ENCODE measurements at regions not wholly inside any gene's neighbourhood (a gene's known extent, or its start where the extent isn't known, plus 50 kb on each side); places are given as distances from the start of the nearest gene placed in this dataset.

DNA sequence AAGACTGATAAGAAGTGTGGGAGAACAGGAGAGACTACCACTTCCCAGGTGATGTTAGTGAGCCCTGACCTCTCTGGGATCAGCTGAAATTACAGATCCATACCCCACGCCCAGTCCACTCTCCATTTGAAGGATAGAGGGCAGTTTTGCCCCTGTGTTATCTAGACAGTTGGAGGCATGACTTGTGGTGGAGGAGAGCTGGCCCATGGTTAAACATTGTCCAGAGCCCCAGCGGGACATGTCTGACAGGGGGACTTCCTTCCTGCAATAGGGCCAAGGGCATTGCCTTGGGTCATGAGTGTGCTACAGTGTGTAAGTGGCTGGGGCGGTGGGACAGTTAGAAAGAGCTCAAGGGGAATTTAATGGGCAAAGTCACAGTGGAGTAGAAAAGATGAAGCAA, 181.1 kb downstream of the MID1IP1 start:
- no peak overlapping the region for H3K4me3 ChIP-seq (ENCODE audit: low read length)
- H3K79me2 ChIP-seq (ENCODE audit: control insufficient read depth, low read length): no peaks in the 10 kb centered on the region
- no peaks in the 10 kb centered on the region for H3K27me3 ChIP-seq (ENCODE audit: control insufficient read depth, low read length)
- no peaks in the 10 kb centered on the region for H3K9me2 ChIP-seq (replicated peaks; ENCODE audit: control insufficient read depth, low read length)
- H3K4me1 ChIP-seq (ENCODE audit: control insufficient read depth, low read length): peaks cover 6% of the 10 kb centered on the region; the same call in 1 of the 2 replicates
- H3K36me3 ChIP-seq (ENCODE audit: control insufficient read depth, low read length): no peaks in the 10 kb centered on the region
- TF ChIP-seq EZH2phosphoT487 (IDR thresholded peaks at IDR 0.05; ENCODE audit: borderline replicate concordance, low read length): no peak
- TF ChIP-seq, protein P1, sequence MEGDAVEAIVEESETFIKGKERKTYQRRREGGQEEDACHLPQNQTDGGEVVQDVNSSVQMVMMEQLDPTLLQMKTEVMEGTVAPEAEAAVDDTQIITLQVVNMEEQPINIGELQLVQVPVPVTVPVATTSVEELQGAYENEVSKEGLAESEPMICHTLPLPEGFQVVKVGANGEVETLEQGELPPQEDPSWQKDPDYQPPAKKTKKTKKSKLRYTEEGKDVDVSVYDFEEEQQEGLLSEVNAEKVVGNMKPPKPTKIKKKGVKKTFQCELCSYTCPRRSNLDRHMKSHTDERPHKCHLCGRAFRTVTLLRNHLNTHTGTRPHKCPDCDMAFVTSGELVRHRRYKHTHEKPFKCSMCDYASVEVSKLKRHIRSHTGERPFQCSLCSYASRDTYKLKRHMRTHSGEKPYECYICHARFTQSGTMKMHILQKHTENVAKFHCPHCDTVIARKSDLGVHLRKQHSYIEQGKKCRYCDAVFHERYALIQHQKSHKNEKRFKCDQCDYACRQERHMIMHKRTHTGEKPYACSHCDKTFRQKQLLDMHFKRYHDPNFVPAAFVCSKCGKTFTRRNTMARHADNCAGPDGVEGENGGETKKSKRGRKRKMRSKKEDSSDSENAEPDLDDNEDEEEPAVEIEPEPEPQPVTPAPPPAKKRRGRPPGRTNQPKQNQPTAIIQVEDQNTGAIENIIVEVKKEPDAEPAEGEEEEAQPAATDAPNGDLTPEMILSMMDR (IDR thresholded peaks at IDR 0.05; ENCODE audit: low read depth, low read length, poor library complexity, severe bottlenecking): no peak
- H3K9me3 ChIP-seq (ENCODE audit: control insufficient read depth, insufficient read depth, low read length): no peaks in the 10 kb centered on the region
- H4K20me1 ChIP-seq (ENCODE audit: control insufficient read depth, insufficient read depth, low read depth, low read length): no peaks in the 10 kb centered on the region
- H3K4me2 ChIP-seq (ENCODE audit: low read length): no peak overlapping the region
- no peaks in the 10 kb centered on the region for H3F3A ChIP-seq (ENCODE audit: control insufficient read depth, insufficient read depth)
- no peak overlapping the region for H3K27ac ChIP-seq (ENCODE audit: low read depth, low read length)

DNA sequence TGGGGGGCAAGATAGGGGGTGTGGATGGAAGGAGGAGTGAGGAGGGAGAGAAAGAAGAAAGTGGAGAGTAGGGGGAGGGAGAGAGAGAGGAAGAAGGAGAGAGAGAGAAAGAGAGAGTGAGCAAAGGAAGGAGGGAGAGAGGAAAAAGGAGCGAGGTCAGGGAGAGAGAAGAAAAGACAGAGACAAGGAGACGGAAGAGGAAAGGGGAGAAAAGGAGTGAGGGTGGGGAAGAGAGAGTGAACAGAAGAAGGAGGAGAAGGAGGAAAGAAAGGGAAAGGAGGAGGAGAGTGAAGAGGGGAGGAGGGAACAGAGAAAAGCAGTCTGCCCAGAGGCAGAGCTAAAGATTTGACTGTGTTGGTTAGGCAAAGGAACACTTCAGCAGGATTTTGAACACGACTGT, 181.6 kb downstream of the MID1IP1 start:
- no peak overlapping the region for H3K4me3 ChIP-seq (ENCODE audit: low read length)
- no peaks in the 10 kb centered on the region for H3K9me2 ChIP-seq (replicated peaks; ENCODE audit: control insufficient read depth, low read length)
- H3K79me2 ChIP-seq (ENCODE audit: control insufficient read depth, low read length): no peaks in the 10 kb centered on the region
- no peaks in the 10 kb centered on the region for H3K9me3 ChIP-seq (ENCODE audit: control insufficient read depth, insufficient read depth, low read length)
- H3K27ac ChIP-seq (ENCODE audit: low read depth, low read length): no peak overlapping the region
- no peaks in the 10 kb centered on the region for H3K27me3 ChIP-seq (ENCODE audit: control insufficient read depth, low read length)
- H3F3A ChIP-seq (ENCODE audit: control insufficient read depth, insufficient read depth): no peaks in the 10 kb centered on the region
- TF ChIP-seq EZH2phosphoT487 (IDR thresholded peaks at IDR 0.05; ENCODE audit: borderline replicate concordance, low read length): no peak
- TF ChIP-seq, protein P1 (IDR thresholded peaks at IDR 0.05; ENCODE audit: low read depth, low read length, poor library complexity, severe bottlenecking): no peak
- H3K36me3 ChIP-seq (ENCODE audit: control insufficient read depth, low read length): no peaks in the 10 kb centered on the region
- H3K4me1 ChIP-seq (ENCODE audit: control insufficient read depth, low read length): peaks cover 6% of the 10 kb centered on the region; the same call in 1 of the 2 replicates
- no peak overlapping the region for H3K4me2 ChIP-seq (ENCODE audit: low read length)
- no peaks in the 10 kb centered on the region for H4K20me1 ChIP-seq (ENCODE audit: control insufficient read depth, insufficient read depth, low read depth, low read length)

DNA sequence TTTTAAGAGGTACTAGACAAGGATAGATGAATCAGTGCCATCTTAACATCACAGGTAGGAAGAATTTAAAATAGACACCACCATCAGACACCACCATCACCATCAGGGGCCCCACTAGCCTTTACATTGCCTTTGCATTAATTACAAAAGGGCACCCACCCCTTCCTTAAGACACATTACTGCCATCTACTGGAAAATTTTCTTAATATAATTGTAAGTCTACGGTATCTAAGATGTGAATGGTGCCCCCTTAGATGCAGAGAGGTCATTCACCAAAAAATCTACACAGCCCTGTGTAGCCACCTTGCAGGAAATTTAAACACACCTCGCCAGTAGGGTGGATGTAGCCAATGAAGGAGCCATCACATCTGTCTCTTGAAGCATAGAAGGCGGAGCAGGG, 184.1 kb downstream of the MID1IP1 start:
- Histone ChIP-seq H3K27ac (ENCODE audit: low read depth, low read length) (no peak overlapping the region), H3K4me2 (ENCODE audit: low read length) (no peak overlapping the region), H3K27me3 (ENCODE audit: control insufficient read depth, low read length) (no peaks in the 10 kb centered on the region), H3K4me3 (ENCODE audit: low read length) (no peak overlapping the region), H3K9me3 (ENCODE audit: control insufficient read depth, insufficient read depth, low read length) (no peaks in the 10 kb centered on the region), H3K79me2 (ENCODE audit: control insufficient read depth, low read length) (no peaks in the 10 kb centered on the region), H3K36me3 (ENCODE audit: control insufficient read depth, low read length) (no peaks in the 10 kb centered on the region), H3K4me1 (ENCODE audit: control insufficient read depth, low read length) (peaks cover 6% of the 10 kb centered on the region; the same call in 1 of the 2 replicates), H3K9me2 (replicated peaks; ENCODE audit: control insufficient read depth, low read length) (no peaks in the 10 kb centered on the region), H4K20me1 (ENCODE audit: control insufficient read depth, insufficient read depth, low read depth, low read length) (no peaks in the 10 kb centered on the region), H3F3A (ENCODE audit: control insufficient read depth, insufficient read depth) (no peaks in the 10 kb centered on the region)
- TF ChIP-seq EZH2phosphoT487 (IDR thresholded peaks at IDR 0.05; ENCODE audit: borderline replicate concordance, low read length): no peak
- TF ChIP-seq, protein P1 (IDR thresholded peaks at IDR 0.05; ENCODE audit: low read depth, low read length, poor library complexity, severe bottlenecking): peak; percentile 37

Data from DOHH2 (cell line).